HG03064 (cell line): ENCODE measurements at regions not wholly inside any gene's neighbourhood (a gene's known extent, or its start where the extent isn't known, plus 50 kb on each side); places are given as distances from the start of the nearest gene placed in this dataset.

Source experiments
- ATAC-seq: cut with Tn5 transposase; IDR thresholded peaks from one replicate; pipeline ENCODE4 v1.9.1; 2021; ENCODE audit warnings: low read depth; ENCODE audit not compliant: unreplicated experiment

- ATAC-seq, result no peak
Measured at GRCh38 chr3:83729576-83729975, 1229.2 kb upstream of the CADM2 start.

- ATAC-seq, result no peak
Measured at GRCh38 chr3:83734656-83735055, 1224.1 kb upstream of the CADM2 start.

GRCh38 chr3:83738202-83738601, 1220.6 kb upstream of the CADM2 start:
- no peak for ATAC-seq

GRCh38 chr3:83740504-83740903, 1218.3 kb upstream of the CADM2 start:
- no peak for ATAC-seq

- no peak for ATAC-seq
Measured at GRCh38 chr3:83765956-83766355, 1192.8 kb upstream of the CADM2 start.

GRCh38 chr3:83769791-83770663, 1188.8 kb upstream of the CADM2 start:
- no peak for ATAC-seq

- no peak for ATAC-seq
Measured at GRCh38 chr3:83770664-83771402, 1188.0 kb upstream of the CADM2 start.

- ATAC-seq, result no peak
Measured at GRCh38 chr3:83802801-83803200, 1156.0 kb upstream of the CADM2 start.

- ATAC-seq, result no peak
Measured at GRCh38 chr3:83807511-83807910, 1151.3 kb upstream of the CADM2 start.

- no peak for ATAC-seq
Measured at GRCh38 chr3:83813176-83813575, 1145.6 kb upstream of the CADM2 start.

GRCh38 chr3:83816653-83817052, 1142.1 kb upstream of the CADM2 start:
- no peak for ATAC-seq

- ATAC-seq, result no peak
Measured at GRCh38 chr3:83821506-83821905, 1137.3 kb upstream of the CADM2 start.

- no peak for ATAC-seq
Measured at GRCh38 chr3:83823095-83823494, 1135.7 kb upstream of the CADM2 start.

GRCh38 chr3:83835040-83835439, 1123.7 kb upstream of the CADM2 start:
- no peak for ATAC-seq

- ATAC-seq, result no peak
Measured at GRCh38 chr3:83842511-83842910, 1116.3 kb upstream of the CADM2 start.

- no peak for ATAC-seq
Measured at GRCh38 chr3:83843716-83844115, 1115.1 kb upstream of the CADM2 start.

- ATAC-seq, result no peak
Measured at GRCh38 chr3:83849106-83849730, 1109.6 kb upstream of the CADM2 start.

GRCh38 chr3:83863380-83863779, 1095.4 kb upstream of the CADM2 start:
- no peak for ATAC-seq

- ATAC-seq, result no peak
Measured at GRCh38 chr3:83868909-83869567, 1089.8 kb upstream of the CADM2 start.

- ATAC-seq, result no peak
Measured at GRCh38 chr3:83873550-83873949, 1085.2 kb upstream of the CADM2 start.

- no peak for ATAC-seq
Measured at GRCh38 chr3:83877910-83878309, 1080.9 kb upstream of the CADM2 start.
